Heart left ventricle (tissue), 13 donors: ENCODE measurements at regions not wholly inside any gene's neighbourhood (a gene's known extent, or its start where the extent isn't known, plus 50 kb on each side); places are given as distances from the start of the nearest gene placed in this dataset.

Source experiments
- POLR2A ChIP-seq, 2 donors: fragments of 450-650 bp; IDR thresholded peaks; one replicate each; pipeline ENCODE4 v1.6.1; 2017; ENCODE audit warnings: antibody characterized with exemption in 2 of 2, mild to moderate bottlenecking in 2 of 2, moderate library complexity in 2 of 2
- TF ChIP-seq, protein P1 (sequence below), 12 donors: fragments of 200-600 bp; sonication (generic) in 4 of 12; IDR thresholded peaks; one replicate each; pipeline versions ENCODE4 v1.5.0 to v1.8.0; 2018 to 2022; ENCODE audit warnings: antibody characterized with exemption in 12 of 12, mild to moderate bottlenecking in 5 of 12
- donor health status: ischemic (EF 13 %, LVEDD 7.1; RV severe dilation, severe dysfunction).
- donor health status: DM: no; HTN: yes; CAD: no.
- donor health status: DM: no; HTN: no; CAD: no.
- donor health status: ischemic (EF 25% LVEDD 6.9; RV normal size, moderate dysfunction).
- donor health status: ischemic (EF 25% LVEDD 5.7; RV mildly dilated, moderate dysfunction).
- donor health status: ischemic (EF 35%, LVEDD 5.7; RV mildly dilated, moderate dysfunction).
- donor health status: nonischemic (EF 11% LVEDD 7.7; RV severe dilation, severe dysfunction).
- donor health status: DM: yes; HTN: yes; CAD: no.
- donor health status: PGD.
- donor health status: ischemic (EF 29% LVEDD 5.4; RV normal size, mild dysfunction).
- donor health status: nonischemic (EF 23%, LVEDD 6.1; RV moderate dilation, normal function).

DNA sequence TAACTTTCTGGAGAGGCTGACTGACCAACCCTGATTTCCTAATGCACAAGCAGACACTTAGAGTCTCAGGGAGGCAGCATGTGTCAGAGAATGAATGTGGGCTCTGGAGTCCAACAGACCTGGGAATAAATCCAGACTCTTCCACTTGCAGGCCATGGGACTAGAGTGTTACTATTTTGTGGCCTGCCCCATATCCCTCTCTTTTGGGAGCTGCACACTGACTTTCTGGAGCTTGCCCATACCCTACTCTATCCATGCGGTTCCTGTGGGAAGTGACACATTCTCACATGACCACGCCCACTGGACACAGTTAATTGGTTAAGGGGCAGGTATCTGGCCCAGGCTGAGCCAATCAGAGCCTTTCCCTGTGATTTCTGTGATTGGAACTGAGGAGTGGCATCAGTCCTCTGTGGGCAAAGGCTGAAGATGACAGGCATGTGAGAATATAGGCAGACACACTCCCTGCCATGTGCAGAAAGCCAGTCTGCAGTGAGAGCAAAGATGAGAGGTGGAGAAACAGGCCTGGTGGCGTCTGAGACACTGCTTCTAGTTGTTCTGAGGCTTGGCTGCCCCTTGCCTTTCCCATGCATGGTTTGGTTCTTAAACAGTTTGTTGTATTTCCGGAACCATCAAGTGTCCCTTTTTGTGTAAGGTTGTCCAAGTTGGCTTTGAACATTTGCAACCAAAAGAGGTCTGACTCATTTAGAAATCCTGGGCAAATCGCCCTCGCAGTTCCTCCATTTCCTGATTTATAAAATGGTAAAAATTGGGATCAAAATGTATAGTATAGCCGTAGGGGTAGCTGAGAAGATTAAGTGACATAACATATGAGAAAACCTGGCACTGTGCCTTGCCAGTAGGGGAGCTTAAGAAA is 125.6 kb downstream of the CDC5L start:
- TF ChIP-seq, protein P1, sequence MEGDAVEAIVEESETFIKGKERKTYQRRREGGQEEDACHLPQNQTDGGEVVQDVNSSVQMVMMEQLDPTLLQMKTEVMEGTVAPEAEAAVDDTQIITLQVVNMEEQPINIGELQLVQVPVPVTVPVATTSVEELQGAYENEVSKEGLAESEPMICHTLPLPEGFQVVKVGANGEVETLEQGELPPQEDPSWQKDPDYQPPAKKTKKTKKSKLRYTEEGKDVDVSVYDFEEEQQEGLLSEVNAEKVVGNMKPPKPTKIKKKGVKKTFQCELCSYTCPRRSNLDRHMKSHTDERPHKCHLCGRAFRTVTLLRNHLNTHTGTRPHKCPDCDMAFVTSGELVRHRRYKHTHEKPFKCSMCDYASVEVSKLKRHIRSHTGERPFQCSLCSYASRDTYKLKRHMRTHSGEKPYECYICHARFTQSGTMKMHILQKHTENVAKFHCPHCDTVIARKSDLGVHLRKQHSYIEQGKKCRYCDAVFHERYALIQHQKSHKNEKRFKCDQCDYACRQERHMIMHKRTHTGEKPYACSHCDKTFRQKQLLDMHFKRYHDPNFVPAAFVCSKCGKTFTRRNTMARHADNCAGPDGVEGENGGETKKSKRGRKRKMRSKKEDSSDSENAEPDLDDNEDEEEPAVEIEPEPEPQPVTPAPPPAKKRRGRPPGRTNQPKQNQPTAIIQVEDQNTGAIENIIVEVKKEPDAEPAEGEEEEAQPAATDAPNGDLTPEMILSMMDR (IDR thresholded peaks at IDR 0.05): no peak
- no peak for TF ChIP-seq POLR2A (IDR thresholded peaks at IDR 0.05)
